Sciatic nerve (tissue), 2 donors: ENCODE measurements at regions not wholly inside any gene's neighbourhood (a gene's known extent, or its start where the extent isn't known, plus 50 kb on each side); places are given as distances from the start of the nearest gene placed in this dataset.

Experiments
- ATAC-seq: fragments of 200-7000 bp; cut with Tn5 transposase; one replicate; pipeline ENCODE4 v1.9.1; 2020; ENCODE audit warnings: mild to moderate bottlenecking, moderate library complexity
- DNase-seq: peaks from one replicate; pipeline ENCODE4 v3.0.0-alpha.2; 2020; ENCODE audit warnings: low spot score
- intact Hi-C: fragments of 100-400 bp; cut with DNase I; formaldehyde crosslinking; loops from one replicate; pipeline ENCODE4 v1.14.2; 2022
- donor health status: DM: no; HTN: no; CAD: no.
- donor health status: DM: no; HTN: no; CAD: no.

DNA sequence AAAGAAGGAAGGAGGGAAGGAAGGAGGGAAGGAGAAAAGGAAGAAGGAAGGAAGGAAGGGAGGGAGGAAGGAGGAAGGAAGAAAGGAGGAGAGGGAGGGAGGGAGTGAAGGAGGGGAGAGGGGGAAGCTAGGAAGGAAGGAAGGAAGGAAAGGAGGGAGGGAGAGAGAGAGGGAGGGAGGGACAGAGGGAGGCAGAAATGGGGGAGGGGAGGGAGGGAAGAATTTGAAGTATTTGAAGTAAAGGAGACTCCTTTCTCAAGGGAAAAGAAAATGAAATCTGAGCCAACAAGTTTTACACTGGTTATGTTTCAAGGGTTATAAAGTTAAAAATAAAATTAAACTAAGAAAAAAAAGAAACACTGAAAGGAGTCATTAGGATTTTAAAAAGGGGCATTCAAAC, 431.4 kb downstream of the BRINP3 start:
- ATAC-seq (no peak), DNase-seq (no peak)
- intact Hi-C loops, result no loop called here
